ENCODE measurements at regions not wholly inside any gene's neighbourhood (a gene's known extent, or its start where the extent isn't known, plus 50 kb on each side); places are given as distances from the start of the nearest gene placed in this dataset.

GRCh38 chr18:10230072-10230471 lies 224.4 kb upstream of the APCDD1 start:
- no peak for DNase-seq

DNA sequence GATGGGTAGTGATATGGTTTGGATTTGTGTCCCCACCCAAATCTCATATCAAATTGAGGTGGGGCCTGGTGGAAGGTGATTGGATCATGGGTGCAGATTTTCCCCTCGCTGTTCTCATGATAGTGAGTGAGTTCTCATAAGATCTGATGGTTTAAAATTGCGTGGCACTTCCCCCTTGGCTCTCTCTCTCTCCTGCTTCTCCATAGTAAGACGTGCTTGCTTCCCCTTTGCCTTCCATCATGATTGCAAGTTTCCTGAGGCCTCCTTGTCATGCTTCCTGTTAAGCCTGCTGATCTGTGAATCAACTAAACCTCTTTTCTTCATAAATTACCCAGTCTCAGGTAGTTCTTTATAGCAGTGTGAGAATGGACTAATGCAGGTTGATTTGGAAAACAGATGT lies 223.2 kb upstream of the APCDD1 start:
- DNase-seq: no peak

- no peak for DNase-seq
Observed at GRCh38 chr18:10232062-10232461, 222.4 kb upstream of the APCDD1 start.

DNA sequence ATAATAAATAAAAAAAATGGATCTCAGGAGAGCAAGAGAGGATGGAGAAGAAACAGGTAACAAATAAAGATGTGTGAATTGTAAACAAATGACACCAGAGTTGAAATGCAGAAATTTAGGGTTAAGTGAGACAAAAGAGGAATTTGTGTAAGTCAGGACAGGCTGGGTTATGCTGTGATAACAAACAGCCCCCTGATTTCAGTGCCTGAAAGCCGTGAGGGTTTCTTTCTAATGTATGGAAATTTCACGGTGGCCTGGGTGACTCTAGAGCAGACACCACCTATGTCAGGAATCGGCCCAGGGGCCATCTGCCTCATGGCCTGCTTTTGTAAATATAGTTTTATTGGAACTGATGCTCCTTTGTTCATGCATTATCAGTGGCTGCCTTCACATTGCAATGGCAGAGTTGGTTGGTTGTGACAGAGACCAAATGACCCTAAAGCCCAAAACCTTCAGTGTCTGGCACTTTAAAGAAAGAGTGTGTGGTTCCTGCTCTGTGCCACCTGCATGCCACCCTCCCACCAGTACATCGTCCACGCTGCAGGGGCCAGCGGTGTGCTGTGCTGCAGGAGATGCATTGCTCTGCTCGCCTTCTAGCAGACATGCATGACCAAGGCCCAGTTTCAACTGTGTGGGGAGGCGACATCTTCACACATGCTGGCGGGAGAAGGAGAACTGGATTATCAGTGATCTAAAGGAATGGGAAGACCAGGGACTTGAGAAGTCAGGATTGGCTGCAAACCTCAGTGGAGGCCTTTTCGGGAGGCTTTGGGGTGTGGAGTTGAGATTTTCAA lies 221.2 kb upstream of the APCDD1 start:
- no peak for DNase-seq

GRCh38 chr18:10234281-10234680 lies 220.2 kb upstream of the APCDD1 start:
- DNase-seq: no peak

DNA sequence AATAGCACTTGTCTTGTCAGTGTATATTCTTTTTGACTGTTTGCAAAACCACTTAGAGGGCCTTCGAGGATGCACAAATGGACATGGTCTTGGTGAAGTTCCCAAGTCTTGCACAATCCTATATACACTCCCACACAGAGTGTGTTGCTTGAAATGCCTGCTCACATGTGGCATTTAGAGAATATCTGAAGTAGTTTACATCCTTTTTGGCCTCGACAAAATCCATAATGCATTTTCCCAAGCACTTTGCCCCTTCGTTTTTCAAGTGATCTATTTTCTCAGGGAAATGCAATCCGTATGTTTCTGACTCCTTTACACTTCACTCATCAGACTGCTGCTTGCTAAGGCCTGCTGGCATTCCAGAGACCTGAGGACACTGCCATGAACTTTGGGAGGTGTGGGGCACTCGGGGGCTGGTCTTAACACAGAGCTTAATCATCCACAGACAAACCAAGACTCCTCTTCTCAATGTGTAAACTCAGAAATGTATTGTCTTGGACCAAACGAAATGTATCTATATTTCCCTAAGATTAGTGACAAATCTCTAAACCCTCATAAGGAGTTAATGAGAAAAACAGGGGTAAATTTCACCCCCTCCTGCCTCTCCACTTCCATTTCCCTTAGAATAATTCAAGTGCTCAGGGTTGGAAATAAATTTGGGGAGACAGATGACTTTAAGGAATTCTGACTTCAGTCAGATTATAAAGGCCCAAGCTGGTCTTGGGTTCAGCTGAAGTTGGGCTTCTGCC lies 219.3 kb upstream of the APCDD1 start:
- DNase-seq: no peak

DNA sequence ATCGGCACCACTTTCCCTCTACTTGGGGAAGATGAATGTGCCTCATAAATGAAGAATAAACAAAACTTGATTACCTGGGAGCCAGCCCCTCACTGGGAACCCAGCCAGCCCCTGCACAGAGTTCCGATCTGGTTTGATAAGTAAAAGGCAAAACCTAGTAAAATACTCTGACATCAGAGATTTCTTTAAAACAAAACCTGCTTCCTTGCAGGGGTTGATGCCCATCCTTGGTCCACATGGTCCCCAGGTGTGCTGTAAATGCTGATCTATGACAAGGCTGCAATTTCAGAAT lies 218.8 kb upstream of the APCDD1 start:
- no peak for DNase-seq

DNA sequence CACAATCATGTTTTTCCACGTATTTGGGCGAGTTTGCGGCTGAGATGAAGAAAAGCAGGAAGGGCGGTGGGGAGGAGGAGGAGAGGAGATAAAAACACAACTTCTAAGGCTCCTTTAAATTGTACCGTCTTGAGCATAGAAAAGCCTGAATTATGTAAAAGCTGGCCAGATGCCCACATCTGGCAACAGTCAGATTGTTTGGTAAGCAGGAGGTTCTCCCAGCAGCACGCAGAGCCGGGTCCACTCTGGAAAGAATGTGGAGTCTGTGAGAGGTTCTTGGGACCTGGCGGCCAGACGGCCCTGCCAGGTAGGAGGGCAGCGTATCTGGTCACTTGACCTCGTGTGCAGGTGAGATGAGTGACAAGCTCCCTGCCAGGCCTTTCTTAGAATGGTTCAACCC lies 215.3 kb upstream of the APCDD1 start:
- DNase-seq: no peak

GRCh38 chr18:10239991-10240634 lies 214.3 kb upstream of the APCDD1 start:
- no peak for DNase-seq

GRCh38 chr18:10240973-10241372 lies 213.5 kb upstream of the APCDD1 start:
- no peak for DNase-seq

DNA sequence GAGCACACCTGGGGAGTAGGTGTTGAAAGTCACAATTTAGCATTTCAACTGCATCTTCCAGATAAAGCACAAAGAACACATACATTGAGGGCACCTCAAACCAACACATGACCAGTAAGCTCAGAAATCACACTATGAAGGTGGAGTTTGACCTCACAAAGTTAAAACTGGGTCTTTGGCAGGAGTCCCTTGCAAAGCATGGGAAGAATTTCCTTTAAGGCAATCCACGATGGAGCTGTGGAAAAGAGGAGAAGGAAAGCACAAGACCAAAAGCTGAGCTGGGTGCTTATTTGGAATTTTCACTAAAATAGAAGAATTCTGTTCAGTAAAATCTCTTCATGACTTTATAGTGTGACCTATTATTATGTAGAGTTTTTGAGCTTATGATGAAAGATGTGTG lies 212.9 kb upstream of the APCDD1 start:
- DNase-seq: no peak

- DNase-seq: no peak
Observed at GRCh38 chr18:10242936-10243680, 211.3 kb upstream of the APCDD1 start.

- no peak for DNase-seq
Observed at GRCh38 chr18:10244341-10244740, 210.1 kb upstream of the APCDD1 start.

GRCh38 chr18:10245031-10245845 lies 209.2 kb upstream of the APCDD1 start:
- no peak for DNase-seq

GRCh38 chr18:10245846-10246175 lies 208.6 kb upstream of the APCDD1 start:
- no peak for DNase-seq

- no peak for DNase-seq
Observed at GRCh38 chr18:10247021-10247741, 207.3 kb upstream of the APCDD1 start.

DNA sequence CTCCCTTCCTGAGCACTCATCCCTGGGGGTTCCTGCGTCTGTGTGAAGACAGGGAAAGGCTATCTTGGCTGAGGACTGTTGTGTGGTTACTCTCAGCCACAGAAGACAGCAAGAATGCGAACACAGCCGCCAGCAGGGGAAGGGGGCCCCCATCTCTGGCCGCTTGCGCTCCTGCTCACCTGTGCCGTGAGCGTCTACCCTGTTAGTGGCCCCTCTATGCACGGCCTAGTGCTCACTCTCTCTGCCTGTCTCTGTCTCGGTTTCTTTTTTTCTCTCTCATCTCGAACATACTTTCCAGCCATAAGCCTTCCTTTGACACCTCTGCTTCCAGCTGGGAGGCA lies 206.7 kb upstream of the APCDD1 start:
- no peak for DNase-seq

GRCh38 chr18:10248738-10249137 lies 205.7 kb upstream of the APCDD1 start:
- no peak for DNase-seq

DNA sequence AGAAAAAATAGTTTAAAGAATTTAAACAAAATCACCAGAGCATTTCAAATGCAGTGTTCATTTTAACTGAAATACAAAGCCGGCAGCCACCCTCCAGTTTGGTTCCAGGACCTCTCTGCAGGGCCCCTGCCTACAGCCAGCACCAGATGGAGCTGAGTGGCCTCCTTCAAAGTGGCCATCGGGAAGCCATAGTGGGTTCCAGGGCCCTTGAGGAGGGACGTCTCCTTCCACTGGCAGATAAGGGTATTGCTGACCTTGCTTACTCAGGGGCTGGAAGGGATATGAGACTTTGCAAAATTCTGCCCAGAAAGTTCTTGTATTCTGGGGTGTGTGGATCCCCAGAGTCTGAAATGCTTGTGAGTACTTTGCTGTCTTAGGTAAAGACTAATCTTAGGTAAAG lies 205.2 kb upstream of the APCDD1 start:
- DNase-seq: no peak

- DNase-seq: no peak
Observed at GRCh38 chr18:10249801-10250200, 204.6 kb upstream of the APCDD1 start.

- DNase-seq: no peak
Observed at GRCh38 chr18:10252494-10252893, 201.9 kb upstream of the APCDD1 start.

All from CD4-positive, alpha-beta T cell treated with Interleukin-4 for 4 hours (primary cell).